Natural killer cell (primary cell): ENCODE measurements at regions not wholly inside any gene's neighbourhood (a gene's known extent, or its start where the extent isn't known, plus 50 kb on each side); places are given as distances from the start of the nearest gene placed in this dataset.

ENCODE experiments used
- ATAC-seq, 3 donors: fragments of 150-1000 bp in 2 of 3; fragments of 200-7000 bp in 1 of 3; cut with Tn5 transposase; 1 replicate in 1 of 3; 2 replicates in 2 of 3; pipeline ENCODE4 v1.10.0; 2021; ENCODE audit warnings: mild to moderate bottlenecking in 2 of 3, moderate library complexity in 2 of 3
- DNase-seq, 2 donors: peaks; one replicate each; pipeline versions ENCODE4 v3.0.0 to v3.0.0-alpha.2; 2013 to 2021; ENCODE audit warnings: mixed read lengths in 1 of 2
- H3K27ac ChIP-seq: one replicate; pipeline ENCODE4 v1.5.1; 2013; ENCODE audit warnings: mild to moderate bottlenecking, low read length
- H3K27me3 ChIP-seq: one replicate; pipeline ENCODE4 v1.6.1; 2013; ENCODE audit warnings: low read length; ENCODE audit not compliant: control insufficient read depth, insufficient read depth
- H3K36me3 ChIP-seq: one replicate; pipeline ENCODE4 v1.6.1; 2013; ENCODE audit warnings: low read length; ENCODE audit not compliant: control insufficient read depth, insufficient read depth
- H3K4me1 ChIP-seq: one replicate; pipeline ENCODE4 v1.6.1; 2013; ENCODE audit warnings: low read length; ENCODE audit not compliant: control insufficient read depth, insufficient read depth
- H3K4me3 ChIP-seq: one replicate; pipeline ENCODE4 v1.5.1; 2013; ENCODE audit warnings: low read length
- H3K9me3 ChIP-seq: one replicate; pipeline ENCODE4 v1.6.1; 2013; ENCODE audit warnings: low read length; ENCODE audit not compliant: control insufficient read depth, insufficient read depth
- H3K27ac Mint-ChIP-seq, 2 donors: one replicate each; pipeline ENCODE4 v1.8.0; 2022; ENCODE audit warnings: mild to moderate bottlenecking in 2 of 2, mixed read lengths in 2 of 2, moderate library complexity in 1 of 2
- H3K27me3 Mint-ChIP-seq, 2 donors: one replicate each; pipeline ENCODE4 v1.8.0; 2022; ENCODE audit warnings: low read depth in 2 of 2, mixed read lengths in 2 of 2
- H3K36me3 Mint-ChIP-seq: one replicate; pipeline ENCODE4 v1.8.0; 2022; ENCODE audit warnings: mixed read lengths
- H3K4me1 Mint-ChIP-seq, 2 donors: one replicate each; pipeline ENCODE4 v1.8.0; 2022; ENCODE audit warnings: mixed read lengths in 2 of 2
- H3K4me3 Mint-ChIP-seq: one replicate; pipeline ENCODE4 v1.8.0; 2022; ENCODE audit warnings: mild to moderate bottlenecking, moderate library complexity, mixed read lengths
- H3K9me3 Mint-ChIP-seq, 2 donors: one replicate each; pipeline ENCODE4 v1.8.0; 2022; ENCODE audit warnings: mixed read lengths in 2 of 2
- CTCF ChIP-seq: fragments of 200-600 bp; IDR thresholded peaks from one replicate; pipeline ENCODE4 v1.8.0; 2022; ENCODE audit warnings: antibody characterized with exemption
- WGBS: methylation state at CpG from one replicate; pipeline ENCODE4 v1.1.7; 2013; ENCODE audit warnings: missing lambda C conversion rate; ENCODE audit not compliant: insufficient coverage; 5-methylcytosine and 5-hydroxymethylcytosine counted together
- intact Hi-C: fragments of 100-400 bp; cut with micrococcal nuclease; formaldehyde crosslinking; loops from one replicate; pipeline ENCODE4 v1.14.2; 2022

- ATAC-seq (no peak), DNase-seq (no peak)
- Mint-ChIP-seq H3K36me3 (no peaks in the 10 kb centered on the region), H3K4me3 (no peak overlapping the region), H3K9me3 (peaks cover 11 to 12% of the 10 kb centered on the region in 2 donors), H3K27ac (no peak overlapping the region), H3K27me3 (no peaks in the 10 kb centered on the region), H3K4me1 (no peaks in the 10 kb centered on the region)
- Histone ChIP-seq H3K9me3 (peaks cover 7% of the 10 kb centered on the region), H3K4me3 (no peak overlapping the region), H3K27ac (no peak overlapping the region), H3K27me3 (no peaks in the 10 kb centered on the region), H3K36me3 (no peaks in the 10 kb centered on the region), H3K4me1 (no peaks in the 10 kb centered on the region)
- WGBS = 98% methylated on average over 2 of the region's 4 CpGs
- TF ChIP-seq CTCF = no peak
- intact Hi-C loops = no loop called here
Measured at GRCh38 chr2:5925604-5926003, 233.4 kb downstream of the SOX11 start.

GRCh38 chr2:5926871-5927512, 234.8 kb downstream of the SOX11 start:
- H3K9me3 Mint-ChIP-seq = peaks cover 8 to 10% of the 10 kb centered on the region in 2 donors
- DNase-seq = no peak
- Histone ChIP-seq H3K9me3 (peaks cover 7% of the 10 kb centered on the region), H3K4me1 (no peaks in the 10 kb centered on the region), H3K27me3 (no peaks in the 10 kb centered on the region), H3K27ac (no peak overlapping the region), H3K36me3 (no peaks in the 10 kb centered on the region), H3K4me3 (no peak overlapping the region)
- no peaks in the 10 kb centered on the region for H3K36me3 Mint-ChIP-seq
- intact Hi-C loops = no loop called here
- H3K27me3 Mint-ChIP-seq = no peaks in the 10 kb centered on the region
- WGBS = 88% methylated on average over 6 of the region's 6 CpGs
- TF ChIP-seq CTCF = no peak
- ATAC-seq = no peak
- H3K27ac Mint-ChIP-seq = no peak overlapping the region
- no peak overlapping the region for H3K4me3 Mint-ChIP-seq
- H3K4me1 Mint-ChIP-seq = no peaks in the 10 kb centered on the region

- Histone ChIP-seq H3K4me1 (no peaks in the 10 kb centered on the region), H3K27ac (no peak overlapping the region), H3K9me3 (peaks cover 10% of the 10 kb centered on the region), H3K36me3 (no peaks in the 10 kb centered on the region), H3K27me3 (no peaks in the 10 kb centered on the region), H3K4me3 (no peak overlapping the region)
- WGBS = 90% methylated on average over 25 of the region's 25 CpGs
- no peaks in the 10 kb centered on the region for H3K27me3 Mint-ChIP-seq
- no peak overlapping the region for H3K4me3 Mint-ChIP-seq
- intact Hi-C loops = no loop called here
- no peak for TF ChIP-seq CTCF
- peaks cover 4 to 9% of the 10 kb centered on the region in 2 donors for H3K9me3 Mint-ChIP-seq
- no peaks in the 10 kb centered on the region for H3K36me3 Mint-ChIP-seq
- no peak overlapping the region for H3K27ac Mint-ChIP-seq
- no peak for DNase-seq
- no peak for ATAC-seq
- H3K4me1 Mint-ChIP-seq = no peaks in the 10 kb centered on the region
Measured at GRCh38 chr2:5932556-5933469, 240.6 kb downstream of the SOX11 start.
